ENCODE measurements at regions not wholly inside any gene's neighbourhood (a gene's known extent, or its start where the extent isn't known, plus 50 kb on each side); places are given as distances from the start of the nearest gene placed in this dataset.
"Not testable (repeated sequence)": the region's sequence is repeated elsewhere in the genome, so short reads cannot be mapped to it uniquely, and the experiment has no call there.

DNA sequence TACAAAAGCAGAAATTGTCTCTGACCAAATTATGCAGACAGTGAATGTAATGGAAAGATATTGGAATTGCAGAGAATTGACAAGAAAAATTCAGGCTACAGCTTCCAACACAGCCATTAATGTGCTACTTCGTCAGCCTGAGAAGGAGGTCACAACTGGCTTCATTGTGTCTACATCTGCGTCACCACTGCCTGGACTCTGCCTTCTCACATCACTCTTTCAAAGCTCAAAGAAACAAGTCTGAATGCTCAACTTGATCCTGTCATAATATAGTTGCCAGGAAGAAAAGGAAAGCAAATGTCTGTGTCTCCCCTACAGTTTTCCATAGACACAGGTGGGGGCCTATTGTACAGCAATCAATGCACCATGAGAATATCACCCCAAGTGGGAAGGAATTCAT is 806.5 kb upstream of the CDH10 start:
- DNase-seq (ENCODE audit: low read depth): no peak

DNA sequence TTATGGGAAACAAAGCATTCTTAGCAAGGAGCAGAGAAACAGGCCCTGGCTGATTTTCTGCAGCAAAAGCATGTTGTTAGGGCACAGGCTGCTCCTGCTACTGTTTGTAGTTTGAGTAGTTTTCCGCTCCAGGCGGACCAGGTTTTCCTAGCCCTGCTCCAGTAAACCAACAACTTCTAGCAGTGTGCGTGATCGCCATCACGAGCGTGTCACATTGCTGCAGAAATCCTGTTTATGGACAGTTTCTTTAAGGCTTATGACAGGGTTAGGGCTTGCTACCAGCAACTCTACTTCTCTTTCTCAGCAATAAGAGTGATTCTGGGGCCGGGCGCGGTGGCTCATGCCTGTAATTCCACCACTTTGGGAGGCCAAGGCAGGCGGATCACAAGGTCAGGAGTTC is 803.9 kb upstream of the CDH10 start:
- no peak for DNase-seq (ENCODE audit: low read depth)

DNA sequence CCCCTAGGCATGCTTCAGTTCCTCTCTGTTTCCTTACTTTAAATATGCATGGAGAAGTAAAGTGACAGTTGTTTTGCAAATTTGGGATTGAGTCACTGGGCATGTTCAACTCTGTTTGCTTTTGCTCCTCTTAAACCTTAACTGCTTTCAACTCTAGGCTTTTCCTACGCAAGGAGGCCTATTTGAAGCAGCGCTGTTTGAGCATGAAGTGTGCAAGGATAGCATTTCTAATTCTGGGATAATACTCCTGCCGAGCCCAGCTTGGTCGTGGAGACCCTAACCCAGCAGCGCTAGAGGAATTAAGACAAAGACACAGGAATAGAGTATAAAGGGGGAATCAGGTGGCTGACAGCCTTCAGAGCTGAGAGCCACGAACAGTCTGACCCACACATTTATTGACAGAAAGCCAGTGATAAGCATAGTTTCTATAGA is 803.4 kb upstream of the CDH10 start:
- no peak for DNase-seq (ENCODE audit: low read depth)

DNA sequence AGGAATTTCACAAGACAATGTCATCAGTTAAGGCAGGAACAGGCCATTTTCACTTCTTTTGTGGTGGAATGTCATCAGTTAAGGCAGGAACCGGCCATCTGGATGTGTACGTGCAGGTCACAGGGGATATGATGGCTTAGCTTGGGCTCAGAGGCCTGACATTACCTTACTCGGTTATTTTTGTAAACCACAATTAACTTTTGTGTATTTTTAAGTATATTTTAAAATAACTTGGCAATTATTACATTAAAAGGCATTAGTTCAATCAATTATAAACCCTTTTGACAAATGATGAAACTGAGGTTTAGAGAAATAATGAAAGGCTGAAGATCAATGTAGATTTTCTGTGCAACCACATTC is 801.3 kb upstream of the CDH10 start:
- DNase-seq (ENCODE audit: low read depth): not testable (repeated sequence)

DNA sequence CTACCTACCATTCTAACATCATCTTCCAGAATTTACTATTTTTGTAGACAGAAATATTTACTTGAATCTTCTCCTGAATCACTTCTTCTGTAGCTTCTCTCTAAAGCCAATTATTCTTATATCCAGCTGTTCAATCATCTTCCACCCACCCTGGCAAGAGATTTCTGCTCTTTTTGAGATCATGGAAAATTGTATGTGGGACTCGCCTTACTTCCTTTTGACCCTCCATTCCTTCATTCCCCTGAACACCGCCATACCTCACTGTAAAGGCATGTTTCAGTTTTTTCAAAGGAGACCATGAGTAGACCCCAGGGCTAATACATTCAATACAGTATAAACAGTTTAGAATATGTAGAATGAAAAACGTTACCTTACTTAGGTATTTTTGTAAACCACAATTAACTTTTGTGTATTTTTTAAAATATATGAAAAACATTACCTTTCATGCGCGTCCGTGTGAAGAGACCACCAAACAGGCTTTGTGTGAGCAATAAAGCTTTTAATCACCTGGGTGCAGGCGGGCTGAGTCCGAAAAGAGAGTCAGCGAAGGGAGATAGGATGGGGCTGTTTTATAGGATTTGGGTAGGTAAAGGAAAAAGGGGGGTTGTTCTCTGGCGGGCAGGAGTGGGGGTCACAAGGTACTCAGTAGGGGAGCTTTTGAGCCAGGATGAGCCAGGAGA is 800.7 kb upstream of the CDH10 start:
- DNase-seq (ENCODE audit: low read depth): not testable (repeated sequence)

DNA sequence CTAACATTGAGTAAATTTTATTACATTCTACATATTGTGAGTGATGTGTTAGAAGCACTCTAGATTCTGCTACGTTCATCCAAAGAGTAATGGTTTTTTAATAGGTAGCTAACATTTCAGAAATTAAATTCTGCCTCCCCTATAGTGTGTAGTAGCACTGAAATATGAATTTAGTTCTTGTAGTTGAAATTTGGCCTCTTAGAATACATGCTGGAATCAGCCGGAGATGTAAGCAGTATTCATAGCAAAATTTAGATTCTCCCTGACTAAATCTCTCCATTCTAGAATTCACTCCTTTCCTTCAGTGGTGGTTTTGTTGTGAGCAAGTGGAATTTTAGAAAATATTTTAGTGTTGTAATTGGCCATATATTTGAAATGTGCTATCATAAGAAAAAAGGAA is 799.9 kb upstream of the CDH10 start:
- DNase-seq (ENCODE audit: low read depth): no peak

DNA sequence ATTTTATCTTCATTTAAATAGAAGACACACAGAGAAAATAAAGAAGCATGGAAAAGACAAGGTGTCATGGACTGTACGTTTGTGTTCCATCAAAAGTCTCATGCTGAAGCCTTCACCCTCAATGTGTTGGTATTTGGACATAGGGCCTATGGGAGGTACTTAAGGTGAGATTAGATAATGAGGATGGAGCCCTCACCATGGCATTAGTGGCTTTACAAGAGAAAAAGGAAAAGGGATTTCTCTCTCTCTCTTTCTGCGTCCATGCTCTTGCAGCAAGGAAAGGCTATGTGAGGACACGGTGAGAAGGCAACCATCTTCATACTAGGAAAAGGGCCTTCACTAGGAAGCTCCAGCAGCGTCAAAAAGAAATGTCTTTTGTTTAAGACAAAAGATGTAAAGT is 797.0 kb upstream of the CDH10 start:
- no peak for DNase-seq (ENCODE audit: low read depth)

DNA sequence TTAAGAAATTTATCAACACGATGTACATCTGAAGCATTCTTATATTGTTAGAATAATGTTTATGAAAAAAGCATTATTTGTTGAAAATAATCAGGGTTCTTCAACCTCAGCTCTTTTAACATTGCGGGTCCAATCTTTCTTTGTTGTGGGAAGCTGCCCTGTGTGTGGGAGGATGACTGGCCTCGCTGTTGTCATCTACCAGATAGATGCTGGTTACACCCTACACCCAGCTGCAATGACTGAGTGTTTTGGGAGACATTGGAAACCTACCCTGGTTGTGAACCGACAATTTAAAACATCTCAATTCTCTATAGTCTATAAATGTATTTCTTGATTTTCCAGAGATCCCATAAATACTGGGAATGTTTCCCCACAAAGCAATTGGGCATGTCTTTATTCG is 794.2 kb upstream of the CDH10 start:
- no peak for DNase-seq (ENCODE audit: low read depth)

DNA sequence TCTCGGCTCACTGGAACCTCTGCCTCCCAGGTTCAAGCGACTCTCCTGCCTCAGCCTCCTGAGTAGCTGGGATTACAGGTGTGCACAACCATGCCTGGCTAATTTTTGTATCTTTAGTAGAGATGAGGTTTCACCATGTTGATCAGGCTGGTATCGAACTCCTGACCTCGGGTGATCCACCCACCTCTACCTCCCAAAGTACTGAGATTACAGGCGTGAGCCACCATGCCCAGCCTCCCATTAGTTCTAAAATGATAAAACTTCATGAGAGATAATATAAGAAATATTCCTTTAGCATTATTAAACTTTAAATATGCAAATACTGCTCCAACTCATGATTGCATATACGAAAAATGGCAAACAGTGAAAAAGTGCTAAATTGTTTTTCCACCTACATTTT is 793.6 kb upstream of the CDH10 start:
- not testable (repeated sequence) for DNase-seq (ENCODE audit: low read depth)

DNA sequence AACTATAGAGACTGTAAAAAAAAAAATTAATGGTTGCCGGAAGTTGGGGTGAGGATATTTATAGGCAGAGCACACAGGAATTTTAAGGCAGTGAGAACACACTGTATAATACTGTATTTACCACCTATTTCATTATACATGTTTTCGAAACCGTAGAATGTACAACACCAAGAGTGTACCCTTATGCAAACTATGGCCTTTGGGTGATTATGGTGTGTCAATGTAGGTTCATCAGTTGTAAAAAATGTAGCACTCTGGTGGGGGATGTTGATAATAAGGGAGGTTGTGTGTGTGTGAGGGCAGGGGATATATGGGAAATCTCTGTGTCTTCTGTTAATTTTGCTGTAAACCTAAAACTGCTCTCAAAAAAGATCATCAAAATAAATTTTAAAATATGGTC is 791.7 kb upstream of the CDH10 start:
- DNase-seq (ENCODE audit: low read depth): no peak

DNA sequence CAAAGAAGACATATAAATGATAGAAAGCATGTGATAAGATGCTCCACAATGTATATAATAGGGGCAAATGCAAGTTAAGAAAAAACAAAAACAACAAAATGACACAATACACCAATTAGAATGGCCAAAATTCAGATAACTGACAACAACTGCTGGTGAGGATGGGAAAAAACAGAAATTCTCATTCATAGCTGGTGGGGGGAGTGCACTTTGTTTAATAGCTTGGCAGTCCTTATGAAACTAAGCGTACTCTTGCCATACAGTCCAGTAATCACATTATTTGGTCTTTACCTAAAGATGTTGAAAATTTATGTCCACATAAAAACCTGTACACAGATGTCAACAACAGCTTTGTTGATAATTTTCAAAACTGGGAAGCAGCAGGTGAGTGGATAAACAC is 791.1 kb upstream of the CDH10 start:
- no peak for DNase-seq (ENCODE audit: low read depth)

DNA sequence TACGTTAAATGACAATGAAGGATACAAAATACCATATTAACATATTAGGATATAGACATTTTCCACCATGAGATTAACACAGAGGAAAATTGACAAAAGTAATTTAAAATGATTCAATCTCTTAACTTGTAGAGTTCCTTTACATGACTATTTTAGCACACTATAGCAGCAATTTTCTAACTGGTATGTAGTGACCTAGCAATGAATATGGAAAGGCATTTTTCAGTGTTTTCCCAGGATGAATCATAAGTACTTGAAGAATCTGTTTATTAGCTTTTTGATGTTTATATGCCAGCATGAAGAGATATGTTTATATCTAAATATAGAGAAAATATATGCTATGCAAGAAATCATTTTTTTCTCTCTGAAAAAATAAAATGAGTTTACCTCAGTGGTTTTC is 782.5 kb upstream of the CDH10 start:
- DNase-seq (ENCODE audit: low read depth): no peak

DNA sequence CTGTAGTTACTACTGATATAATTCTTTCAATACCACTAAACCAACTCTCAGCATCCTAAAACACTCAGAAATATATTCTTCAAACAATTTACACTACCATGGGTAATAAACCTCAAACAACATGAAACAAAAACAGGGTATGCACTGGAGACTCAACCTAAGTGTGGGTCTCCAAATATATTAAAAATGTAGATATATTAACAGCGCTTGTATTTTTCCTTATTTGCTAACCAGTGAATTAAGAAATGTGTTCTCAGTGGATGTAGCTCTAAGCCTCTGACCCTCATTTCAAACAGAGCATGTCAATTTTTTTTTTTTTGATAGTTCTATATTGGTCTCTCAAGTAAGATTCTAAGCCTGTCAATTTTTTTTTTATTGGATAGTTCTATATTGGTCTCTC is 778.5 kb upstream of the CDH10 start:
- no peak for DNase-seq (ENCODE audit: low read depth)

DNA sequence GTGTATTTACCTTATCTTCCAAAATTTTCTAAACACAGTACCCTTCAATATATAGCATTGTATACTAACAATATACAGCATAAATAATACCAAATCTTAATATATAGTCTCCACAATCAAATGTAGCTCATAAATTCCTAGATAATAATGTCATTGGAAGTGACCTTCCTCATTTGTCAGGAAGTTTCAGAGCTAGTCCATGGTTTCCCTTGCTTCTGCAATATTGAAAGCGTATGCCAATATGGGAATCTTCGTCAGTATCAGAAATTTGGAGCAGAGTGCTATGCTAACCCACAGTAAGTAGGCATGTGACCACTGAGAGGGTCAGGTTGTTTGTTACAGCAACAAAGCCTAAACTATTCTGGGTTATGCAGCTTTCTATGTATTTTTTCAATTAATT is 774.9 kb upstream of the CDH10 start:
- DNase-seq (ENCODE audit: low read depth): no peak

DNA sequence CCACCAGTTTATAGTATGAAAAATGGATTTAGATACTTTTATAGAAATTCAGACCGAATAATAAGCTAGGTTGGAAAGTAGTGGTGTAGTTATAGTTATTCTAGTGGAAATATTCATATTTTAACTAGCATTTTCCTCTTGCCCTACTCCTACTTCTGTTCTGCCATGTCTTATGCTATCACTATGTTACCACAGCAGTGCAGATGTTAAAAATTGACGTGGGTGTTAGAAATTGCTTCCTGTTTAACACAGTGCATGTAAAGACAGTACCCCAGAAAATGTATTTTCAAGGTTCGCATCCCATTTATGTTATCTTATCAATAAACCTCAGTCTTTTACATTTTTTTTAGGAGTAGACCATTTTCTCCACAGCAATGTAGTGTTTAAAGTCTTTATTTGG is 774.2 kb upstream of the CDH10 start:
- no peak for DNase-seq (ENCODE audit: low read depth)

DNA sequence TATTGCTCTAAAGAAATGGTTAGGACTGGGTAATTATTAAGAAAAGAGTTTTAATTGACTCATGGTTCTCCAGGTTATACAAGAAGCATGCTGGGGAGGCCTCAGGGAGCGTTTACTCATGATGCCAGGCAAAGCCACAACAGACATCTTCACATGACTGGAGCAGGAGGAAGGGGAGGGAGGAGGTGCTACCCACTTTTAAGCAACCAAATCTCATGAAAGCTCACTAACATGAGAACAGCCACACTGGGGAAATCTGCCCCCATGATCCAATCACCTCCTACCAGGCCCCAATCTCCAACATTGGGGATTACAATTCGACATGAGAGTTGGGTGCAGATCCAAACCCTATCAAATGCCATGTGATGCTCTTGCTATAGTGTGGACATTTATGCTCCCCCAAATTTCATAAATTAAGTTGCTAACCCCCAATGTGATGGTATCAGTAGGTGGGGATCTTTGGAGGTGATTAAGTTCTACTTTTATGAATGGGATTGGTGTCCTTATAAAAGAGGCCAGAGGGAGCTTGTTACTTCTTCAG is 773.6 kb upstream of the CDH10 start:
- no peak for DNase-seq (ENCODE audit: low read depth)

DNA sequence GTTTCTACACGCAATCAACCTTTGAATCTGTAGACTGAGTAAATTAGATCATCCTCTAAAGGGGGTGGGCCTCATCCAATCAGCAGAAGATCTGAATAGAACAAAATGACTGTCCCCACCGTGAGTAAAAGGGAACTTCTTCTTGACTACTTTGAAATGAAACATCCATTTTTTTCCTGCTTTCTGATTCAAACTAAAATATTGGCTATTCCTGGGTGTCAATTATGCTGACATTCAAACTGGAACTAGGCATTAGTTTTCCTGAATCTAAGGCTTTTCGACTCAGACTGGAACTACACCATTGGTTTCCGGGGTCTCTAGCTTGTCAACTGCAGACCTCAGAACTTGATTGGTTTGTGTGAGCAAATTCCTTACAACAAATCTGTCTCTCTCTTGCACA is 772.2 kb upstream of the CDH10 start:
- no peak for DNase-seq (ENCODE audit: low read depth)

DNA sequence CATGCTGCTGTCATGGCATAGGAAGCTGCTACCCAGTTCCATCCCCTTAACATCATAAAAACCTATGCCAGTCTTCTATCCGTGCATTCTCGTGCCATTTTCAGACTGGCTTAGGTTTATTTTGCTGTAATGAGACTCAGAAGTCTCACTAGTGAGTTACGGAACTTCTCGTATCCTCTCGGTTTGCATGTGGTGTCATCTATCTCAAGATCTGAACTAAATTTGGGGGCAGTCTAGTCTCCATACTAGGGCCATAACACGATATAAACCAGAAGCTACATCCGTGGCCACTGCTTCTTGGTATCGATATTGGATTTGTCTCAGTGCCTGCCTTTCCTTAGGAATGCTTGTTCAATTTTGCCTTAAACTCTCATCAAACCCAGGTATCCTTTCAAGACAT is 771.2 kb upstream of the CDH10 start:
- DNase-seq (ENCODE audit: low read depth): no peak

DNA sequence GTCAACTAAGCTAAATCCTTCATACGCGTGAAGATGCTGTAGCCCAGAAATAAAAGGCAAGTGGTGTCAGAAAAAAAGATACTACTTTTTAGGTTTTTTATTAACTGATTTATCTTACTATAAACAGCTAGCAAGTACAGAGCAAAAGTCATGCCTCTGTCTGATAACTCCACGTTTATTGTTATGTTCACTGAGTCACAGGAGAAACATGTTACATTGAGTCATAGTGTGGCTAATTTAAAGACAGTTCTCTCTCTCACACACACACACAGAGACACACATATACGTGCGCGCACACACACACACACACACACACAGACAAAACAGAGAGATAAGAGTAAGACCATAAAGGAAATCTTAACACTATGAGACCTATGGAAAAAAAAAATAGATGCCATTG is 770.0 kb upstream of the CDH10 start:
- DNase-seq (ENCODE audit: low read depth): peak; percentile 38

DNA sequence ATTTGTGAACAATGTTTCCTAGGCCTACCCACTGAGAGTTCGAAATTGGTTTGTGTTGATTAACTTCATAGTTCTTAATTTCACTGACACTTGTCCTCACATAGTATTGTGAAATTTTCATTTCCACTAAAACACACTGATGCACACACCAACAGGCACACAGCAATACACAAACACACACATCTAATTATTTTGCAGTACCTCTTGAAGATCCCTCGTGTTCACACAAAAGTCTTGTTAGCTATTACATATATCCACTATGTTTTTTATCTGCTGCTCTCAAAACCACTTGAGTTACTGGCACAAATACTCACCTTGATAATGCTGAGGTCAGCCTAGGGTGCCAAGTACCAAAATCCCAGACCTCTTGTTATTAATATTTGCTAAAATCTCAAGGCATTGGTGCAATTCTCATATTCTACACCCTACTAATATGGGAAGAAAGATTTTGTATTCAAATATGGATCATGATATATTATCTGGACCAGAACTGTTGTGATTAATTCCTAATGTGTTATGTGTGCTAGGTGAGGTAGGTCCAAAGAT is 767.4 kb upstream of the CDH10 start:
- no peak for DNase-seq (ENCODE audit: low read depth)

DNA sequence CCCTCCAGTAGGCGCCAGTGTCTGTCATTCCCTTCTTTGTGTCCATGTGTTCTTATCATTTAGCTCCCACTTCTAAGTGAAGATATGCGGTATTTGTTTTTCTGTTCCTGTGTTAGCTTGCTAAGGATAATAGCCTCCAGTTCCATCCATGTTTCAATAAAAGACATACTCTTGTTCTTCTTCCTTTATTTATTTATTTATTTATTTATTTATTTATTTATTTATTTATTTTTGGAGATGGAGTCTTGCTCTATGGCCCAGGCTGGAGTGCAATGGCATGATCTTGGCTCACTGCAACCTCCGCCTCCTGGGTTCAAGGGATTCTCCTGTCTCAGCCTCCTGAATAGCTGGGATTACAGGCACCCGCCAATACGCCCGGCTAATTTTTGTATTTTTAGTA is 762.6 kb upstream of the CDH10 start:
- not testable (repeated sequence) for DNase-seq (ENCODE audit: low read depth)

DNA sequence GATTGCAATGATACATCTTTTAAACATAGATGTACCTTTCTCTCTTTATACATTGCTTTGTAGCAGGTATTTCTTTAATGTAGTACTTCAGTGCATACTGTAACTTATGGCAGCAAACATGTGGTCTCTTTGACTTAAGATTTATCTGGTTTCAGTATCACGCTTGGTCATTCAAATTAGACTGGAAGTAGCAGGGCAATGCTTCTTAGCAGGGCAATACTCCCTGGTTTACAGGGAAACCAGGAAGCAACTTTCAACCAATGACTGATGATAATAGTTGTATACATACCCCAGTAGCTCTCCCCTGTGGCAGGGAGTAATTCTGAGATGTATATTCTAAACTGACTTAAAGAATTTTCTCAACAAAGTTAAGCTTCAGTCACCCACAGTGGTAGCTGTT is 761.1 kb upstream of the CDH10 start:
- no peak for DNase-seq (ENCODE audit: low read depth)

DNA sequence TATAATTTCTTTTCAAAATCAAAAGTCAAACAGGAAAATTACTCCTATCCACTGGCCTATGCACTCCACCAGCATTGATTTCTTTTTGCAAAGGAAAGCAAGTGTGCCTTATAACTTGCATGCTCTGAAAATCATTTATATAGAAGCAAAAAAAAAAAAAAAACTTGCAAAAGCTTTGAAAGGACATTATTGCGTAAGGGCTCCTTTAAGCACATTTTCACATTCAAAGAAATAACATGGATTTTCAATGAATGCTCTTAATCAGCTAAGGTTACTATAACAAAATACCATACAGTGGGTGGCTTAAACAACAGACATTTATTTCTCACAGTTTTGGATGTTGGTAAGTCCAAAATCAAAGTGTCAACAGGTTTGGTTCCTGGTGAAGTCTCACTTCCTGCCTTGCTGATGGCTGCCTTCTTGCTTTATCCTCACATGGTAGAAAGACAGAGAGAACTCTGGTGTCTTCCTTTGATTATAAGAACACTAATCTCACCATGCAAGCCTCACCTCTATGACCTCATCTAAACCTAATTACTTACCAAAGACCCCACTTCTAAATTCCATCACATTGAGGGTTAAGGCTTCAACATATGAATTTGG is 755.2 kb upstream of the CDH10 start:
- DNase-seq (ENCODE audit: low read depth): no peak

DNA sequence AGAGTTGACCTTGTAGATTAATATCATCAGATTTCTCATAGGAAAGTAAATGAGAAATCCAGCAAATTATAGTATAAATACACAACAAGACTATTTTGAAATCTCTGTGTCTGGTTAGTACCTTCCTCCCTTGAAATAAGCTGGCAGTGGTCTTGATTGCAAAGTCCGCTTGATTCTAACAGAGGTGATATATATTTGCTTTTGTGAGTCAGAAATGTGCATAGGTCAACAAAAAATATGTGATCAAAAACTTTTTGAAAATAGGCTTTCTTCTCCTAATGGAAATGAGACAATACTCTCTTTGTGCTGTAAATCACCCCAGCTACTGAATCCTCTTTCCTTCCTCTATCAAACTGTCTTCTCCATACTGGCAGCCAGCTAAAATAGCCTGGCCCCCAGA is 749.2 kb upstream of the CDH10 start:
- DNase-seq (ENCODE audit: low read depth): no peak

Measured in non-pigmented ciliary epithelial cell (primary cell).